ENCODE measurements at regions not wholly inside any gene's neighbourhood (a gene's known extent, or its start where the extent isn't known, plus 50 kb on each side); places are given as distances from the start of the nearest gene placed in this dataset.
"Not testable (repeated sequence)": the region's sequence is repeated elsewhere in the genome, so short reads cannot be mapped to it uniquely, and the experiment has no call there.

GRCh38 chr1:72375226-72375625 lies 92.9 kb upstream of the NEGR1 start:
- no peak overlapping the region for H3K27ac ChIP-seq
- in situ Hi-C loops (cut with HindIII; ENCODE audit: low pct_ligation_motif_present, low sequenced_read_pairs) = no loop called here
- TF ChIP-seq CTCF (IDR thresholded peaks at IDR 0.05; ENCODE audit: low read depth, low read length, missing control alignments) = no peak

DNA sequence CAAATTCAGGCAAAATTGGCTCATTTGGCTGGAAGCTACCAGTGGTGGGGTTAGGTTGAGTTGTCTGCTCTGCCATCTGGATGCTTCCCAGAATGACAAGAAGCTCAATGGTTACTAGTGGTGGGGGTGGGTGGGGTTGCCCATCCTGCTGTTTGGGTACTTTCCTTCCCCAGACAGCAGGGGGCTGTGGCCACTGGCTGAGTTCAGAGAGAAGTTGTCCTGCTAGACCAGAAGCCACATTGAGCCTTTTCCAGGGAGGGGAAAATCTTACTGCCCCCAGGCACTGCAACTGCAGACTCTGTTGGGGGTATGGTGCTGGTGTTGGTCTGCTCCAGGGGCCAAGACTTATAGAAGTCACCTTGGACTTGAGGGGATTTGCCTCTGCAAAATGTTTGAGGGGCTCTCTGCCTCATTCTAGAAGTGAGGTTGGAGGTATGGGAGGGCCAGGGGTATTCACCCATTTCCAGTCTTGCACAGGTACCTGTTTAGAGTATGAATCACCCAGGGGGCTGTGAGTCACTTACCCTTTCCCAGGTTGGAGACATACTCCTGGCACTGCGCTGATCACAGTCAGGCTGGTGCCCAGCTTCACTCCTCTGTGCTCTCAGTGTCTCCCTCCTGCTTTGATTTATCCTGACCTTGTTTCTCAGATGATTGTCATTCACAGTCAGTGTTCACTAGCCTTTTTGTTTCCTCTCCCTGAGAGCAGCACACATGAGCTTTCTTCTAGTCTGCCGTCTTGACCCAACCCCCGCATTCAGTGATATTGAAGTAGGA lies 89.1 kb upstream of the NEGR1 start:
- Histone ChIP-seq H3K4me3 (ENCODE audit: low read depth, low read length) (no peak overlapping the region), H3K36me3 (replicated peaks) (no peaks in the 10 kb centered on the region), H3K27ac (no peak overlapping the region), H3K27me3 (replicated peaks) (no peaks in the 10 kb centered on the region)
- DNase-seq = no peak
- TF ChIP-seq CTCF (IDR thresholded peaks at IDR 0.05; ENCODE audit: low read depth, low read length, missing control alignments) = peak; percentile 42
- in situ Hi-C loops (cut with HindIII; ENCODE audit: low pct_ligation_motif_present, low sequenced_read_pairs) = no loop called here

More at GRCh38 chr1:72375226-72375625, 92.9 kb upstream of the NEGR1 start:
- Histone ChIP-seq H3K36me3 (replicated peaks) (no peaks in the 10 kb centered on the region), H3K4me3 (ENCODE audit: low read depth, low read length) (no peak overlapping the region), H3K27me3 (replicated peaks) (no peaks in the 10 kb centered on the region)
- no peak for DNase-seq

GRCh38 chr1:72370836-72371235 lies 88.5 kb upstream of the NEGR1 start:
- H3K4me3 ChIP-seq (ENCODE audit: low read depth, low read length); DNase-seq; in situ Hi-C loops (cut with HindIII; ENCODE audit: low pct_ligation_motif_present, low sequenced_read_pairs); H3K36me3 ChIP-seq (replicated peaks); H3K27ac ChIP-seq; H3K27me3 ChIP-seq (replicated peaks): not testable (repeated sequence)

DNA sequence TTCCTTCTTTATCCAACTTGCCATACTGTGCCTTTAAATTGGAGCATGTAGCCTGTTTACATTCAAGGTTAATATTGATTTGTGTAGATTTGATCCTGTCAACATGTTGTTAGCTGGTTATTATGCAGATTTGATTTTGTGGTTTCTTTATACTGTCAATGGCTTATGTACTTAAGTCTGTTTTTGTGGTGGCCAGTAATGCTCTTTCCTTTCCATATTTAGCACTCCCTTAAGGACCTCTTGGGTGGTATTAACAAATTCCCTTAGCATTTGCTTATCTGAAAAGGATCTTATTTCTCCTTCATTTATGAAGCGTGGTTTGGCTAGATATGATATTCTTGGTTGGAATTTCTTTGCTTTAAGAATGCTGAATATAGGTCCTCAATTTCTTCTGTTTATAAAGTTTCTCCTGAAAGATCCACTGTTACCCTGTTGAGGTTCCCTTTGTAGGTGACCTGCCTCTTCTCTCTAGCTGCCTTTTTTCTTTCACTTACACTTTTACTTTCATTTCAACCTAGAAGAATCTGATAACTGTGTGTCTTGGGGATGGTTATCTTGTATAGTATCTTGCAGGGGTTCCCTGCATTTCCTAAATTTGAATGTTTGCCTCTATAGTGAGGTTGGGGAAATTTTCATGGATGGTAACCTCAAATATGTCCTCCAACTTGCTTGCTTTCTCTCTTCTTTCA lies 86.9 kb upstream of the NEGR1 start:
- no peak for DNase-seq
- in situ Hi-C loops (cut with HindIII; ENCODE audit: low pct_ligation_motif_present, low sequenced_read_pairs) = no loop called here
- Histone ChIP-seq H3K27me3 (replicated peaks) (no peaks in the 10 kb centered on the region), H3K4me3 (ENCODE audit: low read depth, low read length) (no peak overlapping the region), H3K36me3 (replicated peaks) (no peaks in the 10 kb centered on the region), H3K27ac (no peak overlapping the region)
- no peak for TF ChIP-seq CTCF (IDR thresholded peaks at IDR 0.05; ENCODE audit: low read depth, low read length, missing control alignments)

- DNase-seq = peak; percentile 24
- no peaks in the 10 kb centered on the region for H3K27me3 ChIP-seq (replicated peaks)
- no peak overlapping the region for H3K4me3 ChIP-seq (ENCODE audit: low read depth, low read length)
- in situ Hi-C loops (cut with HindIII; ENCODE audit: low pct_ligation_motif_present, low sequenced_read_pairs) = no loop called here
- no peaks in the 10 kb centered on the region for H3K36me3 ChIP-seq (replicated peaks)
- no peak overlapping the region for H3K27ac ChIP-seq
- no peak for TF ChIP-seq CTCF (IDR thresholded peaks at IDR 0.05; ENCODE audit: low read depth, low read length, missing control alignments)
Observed at GRCh38 chr1:72366466-72366865, 84.1 kb upstream of the NEGR1 start.

DNA sequence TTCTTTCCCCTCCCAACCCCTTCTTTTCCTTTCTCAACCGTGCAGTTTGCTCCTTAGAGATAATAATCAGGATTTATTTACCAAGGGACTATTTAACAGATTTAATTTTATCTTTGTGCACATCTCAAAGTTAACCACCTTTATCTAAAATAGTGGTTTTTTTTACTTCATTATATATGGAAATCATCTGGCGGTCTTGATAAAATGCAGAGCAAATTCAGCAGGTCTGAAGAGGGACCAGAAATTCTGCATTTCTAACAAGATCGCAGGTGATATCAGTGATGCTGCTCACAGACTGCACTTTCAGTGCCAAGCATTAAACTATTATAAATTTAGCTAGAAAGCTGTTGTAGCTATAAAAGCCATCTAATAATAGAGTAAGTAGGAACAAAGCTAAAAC lies 83.4 kb upstream of the NEGR1 start:
- TF ChIP-seq CTCF (IDR thresholded peaks at IDR 0.05; ENCODE audit: low read depth, low read length, missing control alignments) = no peak
- in situ Hi-C loops (cut with HindIII; ENCODE audit: low pct_ligation_motif_present, low sequenced_read_pairs) = no loop called here
- Histone ChIP-seq H3K27me3 (replicated peaks) (no peaks in the 10 kb centered on the region), H3K36me3 (replicated peaks) (no peaks in the 10 kb centered on the region), H3K27ac (no peak overlapping the region), H3K4me3 (ENCODE audit: low read depth, low read length) (no peak overlapping the region)
- DNase-seq = no peak
